Spleen (tissue), 7 donors: ENCODE measurements at regions not wholly inside any gene's neighbourhood (a gene's known extent, or its start where the extent isn't known, plus 50 kb on each side); places are given as distances from the start of the nearest gene placed in this dataset.

ENCODE experiments used
- POLR2A ChIP-seq, 3 donors: fragments of 450-650 bp; IDR thresholded peaks; one replicate each; pipeline ENCODE4 v1.5.1; 2017; ENCODE audit warnings: antibody characterized with exemption in 3 of 3, mild to moderate bottlenecking in 1 of 3
- POLR2AphosphoS5 ChIP-seq, 3 donors: sonication (generic); formaldehyde crosslinking; IDR thresholded peaks; one replicate each; pipeline ENCODE4 v1.5.1; 2017; ENCODE audit warnings: antibody characterized with exemption in 3 of 3
- TF ChIP-seq, protein P1 (sequence below), 11 experiments: fragments of 200-600 bp in 7 of 11; fragments of 450-650 bp in 4 of 11; sonication (generic) in 4 of 11; IDR thresholded peaks in 8 of 11; conservative IDR thresholded peaks in 3 of 11; 1 replicate in 7 of 11; 2 replicates in 4 of 11; pipeline versions ENCODE4 v1.4.0 to v1.8.0; 2016 to 2021; ENCODE audit warnings: antibody characterized with exemption in 11 of 11, inconsistent platforms in 4 of 11, mild to moderate bottlenecking in 1 of 11
- donor health status: DM: no; HTN: no; CAD: no; lungs with moderate emphysema.
- donor health status: DM: no; HTN: no; CAD: no.
- donor health status: DM: no; HTN: no; CAD: no.

- TF ChIP-seq POLR2AphosphoS5 (IDR thresholded peaks at IDR 0.05) (no peak), POLR2A (IDR thresholded peaks at IDR 0.05) (no peak)
- TF ChIP-seq, protein P1, sequence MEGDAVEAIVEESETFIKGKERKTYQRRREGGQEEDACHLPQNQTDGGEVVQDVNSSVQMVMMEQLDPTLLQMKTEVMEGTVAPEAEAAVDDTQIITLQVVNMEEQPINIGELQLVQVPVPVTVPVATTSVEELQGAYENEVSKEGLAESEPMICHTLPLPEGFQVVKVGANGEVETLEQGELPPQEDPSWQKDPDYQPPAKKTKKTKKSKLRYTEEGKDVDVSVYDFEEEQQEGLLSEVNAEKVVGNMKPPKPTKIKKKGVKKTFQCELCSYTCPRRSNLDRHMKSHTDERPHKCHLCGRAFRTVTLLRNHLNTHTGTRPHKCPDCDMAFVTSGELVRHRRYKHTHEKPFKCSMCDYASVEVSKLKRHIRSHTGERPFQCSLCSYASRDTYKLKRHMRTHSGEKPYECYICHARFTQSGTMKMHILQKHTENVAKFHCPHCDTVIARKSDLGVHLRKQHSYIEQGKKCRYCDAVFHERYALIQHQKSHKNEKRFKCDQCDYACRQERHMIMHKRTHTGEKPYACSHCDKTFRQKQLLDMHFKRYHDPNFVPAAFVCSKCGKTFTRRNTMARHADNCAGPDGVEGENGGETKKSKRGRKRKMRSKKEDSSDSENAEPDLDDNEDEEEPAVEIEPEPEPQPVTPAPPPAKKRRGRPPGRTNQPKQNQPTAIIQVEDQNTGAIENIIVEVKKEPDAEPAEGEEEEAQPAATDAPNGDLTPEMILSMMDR (IDR thresholded peaks at IDR 0.05 in 8 of 11, conservative IDR thresholded peaks at IDR 0.05 in 3 of 11), result no peak
Measured at GRCh38 chr4:96146686-96147085, 306.8 kb downstream of the PDHA2 start.
